ENCODE measurements at regions not wholly inside any gene's neighbourhood (a gene's known extent, or its start where the extent isn't known, plus 50 kb on each side); places are given as distances from the start of the nearest gene placed in this dataset.

DNA sequence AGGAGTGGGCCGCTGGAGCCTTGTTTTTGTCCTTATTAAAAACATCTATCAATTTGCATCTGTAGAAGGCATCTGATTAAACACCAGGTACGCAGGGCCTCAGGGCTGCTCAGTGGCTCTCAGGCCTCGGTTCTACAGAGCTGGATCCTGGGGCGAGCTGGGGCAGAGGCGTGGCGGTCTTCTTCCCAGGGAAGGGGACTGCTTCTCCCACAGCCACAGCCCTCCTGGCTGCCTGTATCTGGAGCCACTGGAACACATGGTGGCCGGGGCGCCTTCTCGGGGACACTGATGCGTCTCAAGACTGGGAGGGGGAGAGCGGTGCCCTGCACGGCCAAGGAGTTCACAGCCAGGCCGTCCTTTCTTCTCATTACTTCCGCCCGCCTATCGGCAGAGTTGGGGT lies 1178.2 kb downstream of the BRD1 start:
- no peaks in the 10 kb centered on the region for H3K36me3 ChIP-seq
- no peak overlapping the region for H3K27ac ChIP-seq
- no peak for DNase-seq (ENCODE audit: low spot score)
- H3K27me3 ChIP-seq (replicated peaks; ENCODE audit: insufficient read depth), result no peaks in the 10 kb centered on the region
- ATAC-seq (ENCODE audit: insufficient number of reproducible peaks, low FRiP score, low read depth), result no peak
- H3K9me3 ChIP-seq, result no peaks in the 10 kb centered on the region
- no peak overlapping the region for H3K4me3 ChIP-seq
- TF ChIP-seq CTCF (IDR thresholded peaks at IDR 0.05), result no peak
- no peaks in the 10 kb centered on the region for H3K4me1 ChIP-seq (ENCODE audit: control insufficient read depth in 1 of 2, low read depth in 2 of 2)

DNA sequence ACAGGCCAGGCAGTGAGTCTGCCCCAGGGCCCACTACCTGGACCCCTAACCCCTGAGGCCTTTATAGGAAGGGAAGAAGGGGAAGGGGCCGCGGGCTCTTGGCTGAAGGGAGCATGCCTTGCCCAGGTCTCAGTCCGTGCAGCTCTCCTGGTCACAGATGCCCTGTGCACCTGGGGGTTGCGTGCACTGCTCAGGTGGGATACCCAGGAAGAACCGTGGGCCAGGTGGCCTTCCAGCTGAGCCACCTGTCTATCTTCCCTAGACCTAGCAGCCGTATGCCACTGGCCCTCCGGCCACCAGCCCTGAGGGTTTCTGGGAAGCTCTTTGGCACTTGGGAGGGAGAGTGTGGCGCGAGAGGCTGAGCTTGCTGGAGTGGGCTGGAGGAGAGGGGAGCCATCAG lies 1178.6 kb downstream of the BRD1 start:
- Histone ChIP-seq H3K36me3 (no peaks in the 10 kb centered on the region), H3K27ac (no peak overlapping the region), H3K4me3 (no peak overlapping the region), H3K9me3 (no peaks in the 10 kb centered on the region), H3K27me3 (replicated peaks; ENCODE audit: insufficient read depth) (no peaks in the 10 kb centered on the region), H3K4me1 (ENCODE audit: control insufficient read depth in 1 of 2, low read depth in 2 of 2) (no peaks in the 10 kb centered on the region)
- no peak for TF ChIP-seq CTCF (IDR thresholded peaks at IDR 0.05)
- ATAC-seq (ENCODE audit: insufficient number of reproducible peaks, low FRiP score, low read depth) (no peak), DNase-seq (ENCODE audit: low spot score) (no peak)

- TF ChIP-seq CTCF (IDR thresholded peaks at IDR 0.05), result no peak
- Histone ChIP-seq H3K27ac (no peak overlapping the region), H3K36me3 (no peaks in the 10 kb centered on the region), H3K4me1 (ENCODE audit: control insufficient read depth in 1 of 2, low read depth in 2 of 2) (no peaks in the 10 kb centered on the region), H3K9me3 (no peaks in the 10 kb centered on the region), H3K27me3 (replicated peaks; ENCODE audit: insufficient read depth) (no peaks in the 10 kb centered on the region), H3K4me3 (no peak overlapping the region)
- ATAC-seq (ENCODE audit: insufficient number of reproducible peaks, low FRiP score, low read depth) (no peak), DNase-seq (ENCODE audit: low spot score) (no peak)
These were observed 1179.8 kb downstream of the BRD1 start for GRCh38 chr22:48647606-48648515.

GRCh38 chr22:48647051-48647450 lies 1180.6 kb downstream of the BRD1 start:
- ATAC-seq (ENCODE audit: insufficient number of reproducible peaks, low FRiP score, low read depth) (no peak), DNase-seq (ENCODE audit: low spot score) (no peak)
- H3K27ac ChIP-seq, result no peak overlapping the region
- H3K9me3 ChIP-seq, result no peaks in the 10 kb centered on the region
- TF ChIP-seq CTCF (IDR thresholded peaks at IDR 0.05), result no peak
- no peaks in the 10 kb centered on the region for H3K36me3 ChIP-seq
- H3K4me3 ChIP-seq, result no peak overlapping the region
- H3K4me1 ChIP-seq (ENCODE audit: control insufficient read depth in 1 of 2, low read depth in 2 of 2), result no peaks in the 10 kb centered on the region
- no peaks in the 10 kb centered on the region for H3K27me3 ChIP-seq (replicated peaks; ENCODE audit: insufficient read depth)

DNA sequence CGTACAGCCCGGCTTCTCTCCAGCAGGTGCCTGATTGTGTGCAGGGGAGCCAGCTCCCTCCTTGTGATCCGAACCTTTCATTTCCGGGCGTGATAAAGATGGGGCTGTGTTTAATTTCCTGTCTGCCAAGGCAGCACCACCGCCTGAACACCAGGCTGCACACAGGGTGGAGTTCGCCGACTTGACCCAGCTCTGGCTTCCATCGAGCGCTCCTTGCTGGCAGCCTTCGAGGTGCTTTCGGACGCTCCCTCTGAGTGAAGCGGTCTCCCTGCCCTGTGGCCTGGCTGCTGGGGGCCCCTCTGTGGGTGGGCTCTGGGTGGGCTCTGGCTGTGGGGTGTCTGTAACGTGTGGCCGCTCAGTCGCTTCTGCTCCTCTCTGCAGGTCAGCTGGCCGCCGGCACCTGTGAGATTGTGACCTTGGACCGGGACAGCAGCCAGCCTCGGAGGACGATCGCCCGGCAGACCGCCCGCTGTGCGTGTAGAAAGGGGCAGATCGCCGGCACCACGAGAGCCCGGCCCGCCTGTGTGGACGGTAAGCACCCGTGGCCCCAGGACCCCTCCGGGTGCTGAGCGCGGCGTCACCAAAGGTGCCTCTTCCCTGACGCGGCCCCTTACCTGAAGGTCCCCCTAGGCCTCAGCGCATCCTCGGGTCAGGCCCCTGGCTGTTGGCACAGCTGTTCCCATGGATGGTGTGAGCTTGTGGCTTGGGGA lies 1181.3 kb downstream of the BRD1 start:
- Histone ChIP-seq H3K27ac (no peak overlapping the region), H3K9me3 (no peaks in the 10 kb centered on the region), H3K4me3 (no peak overlapping the region), H3K4me1 (ENCODE audit: control insufficient read depth in 1 of 2, low read depth in 2 of 2) (no peaks in the 10 kb centered on the region), H3K27me3 (replicated peaks; ENCODE audit: insufficient read depth) (no peaks in the 10 kb centered on the region), H3K36me3 (no peaks in the 10 kb centered on the region)
- no peak for DNase-seq (ENCODE audit: low spot score)
- ATAC-seq (ENCODE audit: insufficient number of reproducible peaks, low FRiP score, low read depth), result no peak
- no peak for TF ChIP-seq CTCF (IDR thresholded peaks at IDR 0.05)
